HFFc6 (cell line): ENCODE measurements at regions not wholly inside any gene's neighbourhood (a gene's known extent, or its start where the extent isn't known, plus 50 kb on each side); places are given as distances from the start of the nearest gene placed in this dataset.

Experiments
- DNase-seq: peaks from one replicate; pipeline ENCODE4 v3.0.0-alpha.2; 2018
- H3K27ac Mint-ChIP-seq: 2 replicates; pipeline ENCODE4 v1.8.0; 2020; ENCODE audit warnings: mild to moderate bottlenecking, mixed read lengths
- H3K27me3 Mint-ChIP-seq: 2 replicates; pipeline ENCODE4 v1.8.0; 2021; ENCODE audit warnings: mild to moderate bottlenecking, moderate library complexity, mixed read lengths; ENCODE audit not compliant: insufficient read depth
- H3K36me3 Mint-ChIP-seq: 2 replicates; pipeline ENCODE4 v1.8.0; 2021; ENCODE audit warnings: low read depth, mixed read lengths
- H3K4me1 Mint-ChIP-seq: 2 replicates; pipeline ENCODE4 v1.8.0; 2020; ENCODE audit warnings: low read depth, mixed read lengths
- H3K4me3 Mint-ChIP-seq: 2 replicates; pipeline ENCODE4 v1.8.0; 2020; ENCODE audit warnings: mild to moderate bottlenecking, moderate library complexity, mixed read lengths
- H3K9me3 Mint-ChIP-seq: 2 replicates; pipeline ENCODE4 v1.8.0; 2020; ENCODE audit warnings: mild to moderate bottlenecking, mixed read lengths
- CTCF ChIP-seq: fragments of 200-600 bp; sonication (generic); IDR thresholded peaks from 2 replicates; pipeline ENCODE4 v1.5.0; 2021; ENCODE audit warnings: antibody characterized with exemption, mild to moderate bottlenecking

DNA sequence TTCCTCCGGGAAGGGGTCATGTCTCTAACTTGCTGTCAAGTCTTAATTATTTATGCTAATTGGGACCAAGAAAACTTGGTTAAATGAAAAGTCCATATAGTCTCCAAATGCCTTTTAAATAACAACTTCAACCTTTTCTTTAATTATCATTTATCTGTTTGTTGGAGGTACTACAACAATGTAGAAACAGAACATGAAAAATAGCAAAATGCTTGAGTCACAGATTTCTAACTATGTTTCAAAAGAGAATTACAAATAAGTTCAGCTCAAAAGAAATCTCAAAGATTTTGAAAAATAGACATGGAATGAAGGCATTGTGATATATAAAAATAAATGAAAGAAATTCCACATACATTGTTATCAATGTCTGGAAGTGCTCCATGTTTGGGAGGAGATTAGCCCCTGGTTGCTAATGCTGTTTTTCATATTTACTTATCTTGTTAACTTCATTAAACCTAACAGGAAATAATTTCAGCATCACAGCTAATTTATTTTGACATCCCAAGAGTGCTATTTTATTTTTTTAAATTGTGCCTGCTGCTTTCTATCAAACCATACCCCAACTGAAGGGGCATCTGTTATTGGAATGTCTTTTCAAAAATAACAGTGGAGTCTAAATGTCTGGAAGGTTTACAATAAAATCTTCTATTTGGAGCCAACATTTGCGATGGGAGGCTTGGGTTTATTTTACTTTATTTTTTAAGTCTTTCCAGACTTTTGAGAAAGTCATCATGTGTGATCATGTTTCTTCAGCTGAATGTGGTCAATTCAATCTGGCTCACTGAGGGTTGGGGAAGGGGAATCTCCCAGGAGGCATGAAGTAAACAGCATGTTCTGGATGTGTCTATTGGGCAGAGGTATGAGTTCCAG, 53.1 kb upstream of the ANKRD55 start:
- Mint-ChIP-seq H3K4me1 (peaks cover 7% of the 10 kb centered on the region), H3K4me3 (no peak overlapping the region), H3K9me3 (no peaks in the 10 kb centered on the region), H3K36me3 (no peaks in the 10 kb centered on the region), H3K27me3 (no peaks in the 10 kb centered on the region; the same call in 1 of the 2 replicates), H3K27ac (no peak overlapping the region)
- no peak for DNase-seq
- no peak for TF ChIP-seq CTCF

GRCh38 chr5:56282951-56283350, 49.8 kb upstream of the ANKRD55 start:
- TF ChIP-seq CTCF: no peak
- Mint-ChIP-seq H3K4me3 (no peak overlapping the region), H3K36me3 (no peaks in the 10 kb centered on the region), H3K27ac (no peak overlapping the region), H3K27me3 (no peaks in the 10 kb centered on the region; the same call in 1 of the 2 replicates), H3K9me3 (no peaks in the 10 kb centered on the region), H3K4me1 (no peaks in the 10 kb centered on the region)
- DNase-seq: no peak
